ENCODE measurements at regions not wholly inside any gene's neighbourhood (a gene's known extent, or its start where the extent isn't known, plus 50 kb on each side); places are given as distances from the start of the nearest gene placed in this dataset.

DNA sequence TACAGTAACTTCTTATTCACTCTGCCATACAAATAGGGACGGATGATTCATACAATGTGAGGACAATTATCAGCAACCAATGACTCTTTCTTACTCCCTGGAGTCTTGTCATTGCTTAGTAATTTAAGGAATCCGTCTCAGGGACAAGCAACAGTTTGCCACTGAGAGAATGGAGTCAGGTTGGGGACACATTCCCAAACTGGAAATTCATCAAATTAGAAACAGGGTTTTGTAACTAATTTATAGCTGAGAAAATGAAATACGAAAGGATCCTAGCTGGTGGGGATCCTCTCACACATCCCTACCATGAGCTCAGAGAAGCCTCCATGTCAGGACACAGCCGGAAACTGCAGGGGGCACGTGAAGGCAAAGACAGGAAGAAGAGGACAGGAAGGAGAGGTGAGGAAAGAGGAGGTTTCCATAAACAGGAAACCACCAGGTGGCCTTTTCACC, 50.4 kb upstream of the KDR start:
- DNase-seq (ENCODE audit: low read depth), result peak; percentile 83

- DNase-seq (ENCODE audit: low read depth), result no peak
These were observed 51.1 kb upstream of the KDR start for GRCh38 chr4:55176497-55176896.

DNA sequence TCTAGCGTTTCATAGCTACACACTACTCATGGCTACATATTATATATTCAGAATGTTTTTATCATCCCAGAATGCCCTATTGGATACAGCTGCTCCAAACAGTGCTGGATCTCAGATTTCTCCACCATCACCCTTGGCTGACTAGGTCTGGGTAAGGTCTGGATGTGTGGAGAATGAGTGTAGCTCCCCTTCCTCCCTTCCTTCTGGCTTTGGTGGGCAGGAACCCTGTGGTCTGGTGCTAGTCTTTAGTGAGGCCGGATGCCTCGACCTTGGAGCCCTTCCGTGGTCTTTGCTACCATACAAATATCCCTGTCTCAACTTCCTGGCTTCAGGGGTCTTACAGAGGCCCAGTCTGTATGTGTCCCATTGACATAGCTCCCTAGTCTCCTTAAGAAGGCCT, 52.1 kb upstream of the KDR start:
- DNase-seq (ENCODE audit: low read depth), result no peak

DNA sequence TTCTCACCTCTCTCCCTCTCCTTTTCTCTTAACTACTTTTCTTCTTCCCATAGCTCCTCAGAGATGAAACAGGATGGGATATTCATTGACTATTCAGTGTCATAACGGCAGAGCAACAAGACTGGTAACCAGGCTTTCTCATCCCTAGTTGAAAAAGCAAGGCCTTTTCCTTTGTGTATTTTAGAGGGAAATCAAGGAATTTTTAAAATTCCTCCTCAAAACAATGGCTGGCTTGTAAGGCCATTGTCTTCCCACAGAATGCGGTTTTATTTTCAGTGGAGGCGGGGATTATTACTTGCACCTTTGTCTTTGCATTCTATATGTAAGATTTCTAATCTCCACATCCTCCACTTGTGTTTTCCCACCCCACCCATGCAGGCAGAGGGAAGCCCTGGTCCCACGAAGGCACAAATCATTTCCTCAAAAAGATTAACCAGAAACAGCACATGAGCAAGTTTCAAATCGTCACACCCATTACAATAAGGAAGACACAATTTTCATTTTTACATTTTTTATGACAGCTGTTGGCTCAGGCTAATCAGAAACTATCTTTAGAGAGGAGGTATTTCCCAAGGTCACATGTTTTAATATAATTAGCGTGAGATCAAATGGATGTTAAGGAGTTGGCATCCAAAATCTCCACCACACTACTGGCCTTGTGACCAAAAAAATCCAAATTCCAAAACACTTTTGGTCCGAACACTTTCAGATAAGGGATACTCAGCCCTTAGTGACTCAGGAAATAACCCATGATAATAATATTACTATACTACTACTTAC, 53.0 kb upstream of the KDR start:
- no peak for DNase-seq (ENCODE audit: low read depth)

GRCh38 chr4:55181010-55182005, 55.9 kb upstream of the KDR start:
- no peak for DNase-seq (ENCODE audit: low read depth)

DNA sequence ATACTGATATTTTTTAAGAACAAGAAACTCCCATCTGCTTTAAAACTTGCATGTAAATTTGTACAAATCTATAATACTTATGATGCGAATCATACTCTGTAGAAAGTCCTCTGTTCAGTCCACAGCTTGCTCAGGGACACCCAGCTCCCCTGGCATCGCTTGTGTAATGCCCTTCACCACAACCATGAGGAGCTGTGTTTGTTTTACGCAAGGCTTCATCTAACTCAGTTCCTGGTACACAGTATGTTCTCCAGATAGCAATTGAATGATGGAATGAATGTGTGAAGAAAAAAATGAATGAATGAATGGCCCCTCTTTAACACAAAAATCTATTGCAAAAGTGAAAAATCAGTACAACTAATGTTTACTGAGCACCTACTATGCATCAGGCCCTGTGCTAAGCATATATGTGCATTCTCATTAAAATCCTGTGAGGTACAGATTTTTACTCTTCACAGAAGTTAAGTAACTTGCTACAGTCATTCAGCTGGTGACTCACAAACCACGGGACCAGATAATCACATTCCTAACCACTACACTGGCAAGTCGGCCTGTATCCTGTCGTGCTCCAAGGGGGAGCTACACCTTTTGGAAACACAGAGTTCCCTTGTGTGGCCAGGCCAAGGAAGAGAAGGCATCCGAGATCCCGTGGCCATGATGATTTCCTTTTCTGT, 58.7 kb upstream of the KDR start:
- DNase-seq (ENCODE audit: low read depth), result peak; percentile 97

GRCh38 chr4:55184600-55185523, 59.5 kb upstream of the KDR start:
- DNase-seq (ENCODE audit: low read depth), result peak; percentile 26

DNA sequence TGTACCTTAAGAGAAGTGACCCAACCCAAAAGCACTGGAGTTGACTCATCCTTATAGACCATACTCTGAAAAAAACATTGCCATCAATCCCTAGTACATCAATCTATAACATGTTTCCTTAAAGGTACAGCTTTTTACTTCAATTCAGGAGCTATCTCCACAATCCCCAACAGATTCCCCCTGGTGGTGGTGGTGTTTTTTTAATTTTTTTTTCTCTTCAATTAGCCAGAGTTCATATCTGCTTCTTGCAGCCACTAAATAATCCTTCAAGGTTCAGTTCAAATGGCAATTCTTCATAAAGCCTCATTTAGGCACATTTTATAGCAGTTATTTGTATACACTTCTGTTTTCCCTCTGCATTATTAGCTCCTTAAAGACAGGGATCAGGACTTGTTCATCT, 60.7 kb upstream of the KDR start:
- no peak for DNase-seq (ENCODE audit: low read depth)

- DNase-seq (ENCODE audit: low read depth), result no peak
These were observed 61.3 kb upstream of the KDR start for GRCh38 chr4:55186700-55187099.

DNA sequence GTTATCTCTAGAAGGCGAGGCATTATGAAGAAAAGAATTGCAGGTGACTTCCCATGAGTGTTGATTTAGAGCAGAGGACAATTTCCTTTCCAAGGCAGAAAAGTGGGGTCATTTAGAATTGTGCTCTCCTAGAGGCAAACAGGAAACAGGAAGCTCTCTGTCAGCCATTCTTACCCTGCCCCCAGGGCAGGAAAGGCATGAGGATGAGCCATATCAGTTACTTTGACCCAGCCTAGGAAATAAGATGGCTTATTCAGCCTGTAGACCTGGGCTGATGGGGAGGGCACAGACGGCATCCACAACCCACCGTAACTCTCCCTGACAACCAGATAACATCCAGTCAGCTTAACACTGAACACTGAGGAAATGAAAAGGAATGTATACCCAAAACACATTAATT, 88.8 kb upstream of the KDR start:
- DNase-seq (ENCODE audit: low read depth), result no peak

DNA sequence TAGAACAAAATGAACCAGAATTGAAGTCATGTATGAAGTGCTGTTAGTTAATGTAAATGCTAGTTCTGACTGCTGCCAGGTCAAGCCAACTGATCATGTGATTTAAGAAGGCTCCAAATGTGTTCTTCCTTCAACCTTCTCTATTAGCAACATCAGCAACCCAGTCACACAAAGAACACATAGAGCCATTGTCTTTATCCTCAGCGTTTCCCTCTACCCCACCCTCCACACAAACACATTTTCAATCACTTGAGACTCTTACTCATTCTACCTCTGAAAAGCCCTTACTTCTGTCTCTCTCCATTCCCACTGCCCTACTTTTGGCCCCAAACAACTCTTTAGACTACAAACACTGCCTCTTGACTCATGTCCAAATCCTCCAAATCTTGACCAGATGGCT, 89.7 kb upstream of the KDR start:
- DNase-seq (ENCODE audit: low read depth), result no peak

DNA sequence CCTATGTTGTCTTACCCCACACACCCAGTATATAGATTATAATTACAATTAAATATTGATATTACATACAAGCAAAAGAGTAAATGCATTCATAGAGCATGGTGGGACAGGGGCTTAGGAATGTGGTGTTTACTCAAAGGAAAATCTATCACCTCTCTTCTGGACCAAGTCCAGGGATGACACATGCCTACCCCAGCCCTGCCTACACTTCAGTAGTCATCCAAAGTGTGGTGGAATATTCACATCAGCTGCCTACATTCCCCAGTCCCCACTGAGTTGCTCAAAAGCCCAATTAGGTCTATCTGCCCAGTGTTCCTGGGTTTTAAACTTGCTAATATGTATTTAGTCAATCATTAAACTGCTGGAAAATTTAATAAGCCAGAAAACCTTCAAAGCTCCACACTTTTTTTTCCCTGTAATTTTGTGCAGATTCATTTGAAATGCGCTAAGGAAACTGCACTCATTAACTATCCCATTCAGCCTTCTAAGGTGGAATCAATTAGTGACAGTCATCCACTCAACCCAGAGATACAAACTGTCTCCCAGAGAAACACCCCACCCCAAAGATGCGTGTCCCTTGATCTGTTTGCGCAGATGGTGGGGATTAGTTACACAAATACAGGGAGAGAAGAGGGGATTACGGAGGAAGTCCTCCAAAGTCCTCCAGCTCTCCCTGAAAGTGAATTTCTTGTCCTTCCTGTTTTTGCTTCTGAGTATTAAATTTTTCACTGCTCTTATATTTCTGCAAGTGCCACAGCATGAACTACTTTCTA, 91.7 kb upstream of the KDR start:
- DNase-seq (ENCODE audit: low read depth), result peak; percentile 13

DNA sequence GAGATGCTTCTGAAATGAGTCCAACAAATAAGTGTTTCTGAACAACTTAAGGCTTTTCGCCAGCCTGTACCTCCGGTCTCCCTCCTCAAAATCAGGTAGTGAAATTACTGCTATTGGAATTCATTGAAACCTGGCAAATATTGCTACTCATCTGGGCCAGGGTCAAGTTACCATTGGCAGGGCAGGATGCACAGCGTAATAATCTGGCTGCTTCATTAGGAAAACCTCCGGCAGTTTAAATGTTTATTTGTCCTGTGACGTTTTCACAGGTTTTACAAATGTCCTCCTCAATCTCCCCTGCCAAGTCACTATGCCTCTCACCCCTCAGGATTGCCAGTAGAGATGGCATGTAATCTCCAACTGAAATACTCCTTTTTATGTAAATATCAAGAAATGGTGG, 92.6 kb upstream of the KDR start:
- DNase-seq (ENCODE audit: low read depth), result no peak

GRCh38 chr4:55237839-55238238, 108.2 kb upstream of the SRD5A3 start:
- no peak for DNase-seq (ENCODE audit: low read depth)

GRCh38 chr4:55238407-55238806, 107.6 kb upstream of the SRD5A3 start:
- DNase-seq (ENCODE audit: low read depth), result no peak

- DNase-seq (ENCODE audit: low read depth), result no peak
These were observed 104.6 kb upstream of the SRD5A3 start for GRCh38 chr4:55241461-55241860.

DNA sequence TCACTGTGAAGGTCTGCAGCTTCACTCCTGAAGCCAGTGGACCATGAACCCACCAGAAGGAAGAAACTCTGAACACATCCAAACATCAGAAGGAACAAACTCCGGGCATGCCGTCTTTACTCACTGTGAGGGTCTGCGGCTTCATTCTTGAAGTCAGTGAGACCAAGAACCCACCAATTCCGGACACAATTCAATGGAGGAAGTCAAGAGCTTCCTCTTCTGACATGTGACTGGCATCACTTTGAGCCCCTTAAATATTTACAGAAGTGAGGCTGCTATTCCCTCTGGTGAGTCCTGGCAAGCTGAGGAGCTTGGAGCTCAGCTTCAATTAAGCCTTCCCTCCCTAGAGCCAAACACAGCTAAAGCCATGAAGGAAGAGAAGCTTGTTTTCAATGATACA, 103.5 kb upstream of the SRD5A3 start:
- DNase-seq (ENCODE audit: low read depth), result no peak

GRCh38 chr4:55247521-55247920, 98.5 kb upstream of the SRD5A3 start:
- DNase-seq (ENCODE audit: low read depth), result no peak

GRCh38 chr4:55248756-55249155, 97.3 kb upstream of the SRD5A3 start:
- DNase-seq (ENCODE audit: low read depth), result no peak

DNA sequence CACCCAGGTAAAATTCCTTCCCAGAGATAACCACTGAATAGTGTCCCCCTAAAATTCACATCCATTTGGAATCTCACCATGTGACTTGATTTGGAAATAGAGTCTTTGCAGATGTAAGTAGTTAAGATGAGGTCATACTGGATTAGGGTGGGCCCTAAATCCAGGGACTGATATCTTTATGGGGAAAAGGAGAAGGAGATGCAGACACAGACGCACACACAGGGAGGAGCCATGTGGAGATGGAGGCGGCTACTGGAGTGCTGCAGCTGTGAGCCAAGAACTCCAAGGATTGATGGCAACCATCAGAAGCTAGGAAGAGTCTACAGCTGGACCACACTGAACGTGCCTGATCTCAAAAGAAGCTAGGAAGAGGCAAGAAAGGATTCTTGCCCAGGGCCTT, 96.6 kb upstream of the SRD5A3 start:
- no peak for DNase-seq (ENCODE audit: low read depth)
